MCF 10A (cell line): ENCODE measurements at regions not wholly inside any gene's neighbourhood (a gene's known extent, or its start where the extent isn't known, plus 50 kb on each side); places are given as distances from the start of the nearest gene placed in this dataset.

ENCODE experiments used
- BruUV-seq: library from RNA; stranded (reverse); fragments of 400-500 nt; replicated peaks from 2 replicates; lab custom pipeline; 2021; lab: Mats Ljungman, UMichigan
- CTCF ChIA-PET: fragments of 300-600 bp; sonication (Branson Sonifier 250); formaldehyde crosslinking; extraction: SDS; loops from one replicate; lab custom pipeline; 2021; ENCODE audit warnings: antibody characterized with exemption, inconsistent platforms; lab: Yijun Ruan, JAX
- POLR2A ChIA-PET: fragments of 300-600, 350-650 bp; sonication (Branson Sonifier 250); formaldehyde crosslinking; extraction: SDS; loops from one replicate; lab custom pipeline; 2020; ENCODE audit warnings: antibody characterized with exemption, inconsistent platforms; lab: Yijun Ruan, JAX
- DNase-seq: peaks from one replicate; pipeline ENCODE4 v3.0.0-alpha.2; 2018; ENCODE audit not compliant: unreplicated experiment
- H3K27ac Mint-ChIP-seq: one replicate; pipeline ENCODE4 v1.8.0; 2022; ENCODE audit warnings: mild to moderate bottlenecking, low read depth, mixed read lengths; ENCODE audit not compliant: unreplicated experiment
- H3K27me3 Mint-ChIP-seq: one replicate; pipeline ENCODE4 v1.8.0; 2022; ENCODE audit warnings: mixed read lengths; ENCODE audit not compliant: insufficient read depth, unreplicated experiment
- H3K36me3 Mint-ChIP-seq: one replicate; pipeline ENCODE4 v1.8.0; 2022; ENCODE audit warnings: mild to moderate bottlenecking, moderate library complexity, mixed read lengths; ENCODE audit not compliant: insufficient read depth, unreplicated experiment
- H3K4me1 Mint-ChIP-seq: one replicate; pipeline ENCODE4 v1.8.0; 2022; ENCODE audit warnings: mixed read lengths; ENCODE audit not compliant: insufficient read depth, unreplicated experiment
- H3K4me3 Mint-ChIP-seq: one replicate; pipeline ENCODE4 v1.8.0; 2022; ENCODE audit warnings: mild to moderate bottlenecking, moderate library complexity, mixed read lengths; ENCODE audit not compliant: unreplicated experiment
- H3K9me3 Mint-ChIP-seq: one replicate; pipeline ENCODE4 v1.8.0; 2022; ENCODE audit warnings: mixed read lengths; ENCODE audit not compliant: unreplicated experiment
- CTCF ChIP-seq: fragments of 200-600 bp; IDR thresholded peaks from one replicate; pipeline ENCODE4 v1.8.0; 2022; ENCODE audit warnings: antibody characterized with exemption, mild to moderate bottlenecking; ENCODE audit not compliant: unreplicated experiment
- intact Hi-C: fragments of 100-400 bp; cut with micrococcal nuclease; formaldehyde crosslinking; loops from 2 replicates; pipeline ENCODE4 v1.14.1; 2022

GRCh38 chr2:41040782-41041520 is 589.1 kb upstream of the SLC8A1 start:
- no peaks in the 10 kb centered on the region for H3K9me3 Mint-ChIP-seq

GRCh38 chr2:41042343-41042742 is 590.5 kb upstream of the SLC8A1 start:
- no peak for TF ChIP-seq CTCF
- no TSS peak for BruUV-seq
- Mint-ChIP-seq H3K27ac (no peak overlapping the region), H3K27me3 (no peaks in the 10 kb centered on the region), H3K4me3 (no peak overlapping the region), H3K36me3 (no peaks in the 10 kb centered on the region), H3K9me3 (no peaks in the 10 kb centered on the region), H3K4me1 (peaks cover 5% of the 10 kb centered on the region)
- intact Hi-C loops = no loop called here
- DNase-seq = peak; percentile 27
- ChIA-PET POLR2A (no interaction called here), CTCF (no interaction called here)

More at GRCh38 chr2:41040782-41041520, 589.1 kb upstream of the SLC8A1 start:
- Mint-ChIP-seq H3K36me3 (no peaks in the 10 kb centered on the region), H3K27ac (no peak overlapping the region), H3K4me1 (peaks cover 5% of the 10 kb centered on the region), H3K4me3 (no peak overlapping the region), H3K27me3 (no peaks in the 10 kb centered on the region)
- ChIA-PET CTCF (interaction anchor here (0.6 kb wide), 1 partner anchor 1267 kb away, joined by 5 read pairs; no protein-coding TSS in a partner anchor), POLR2A (no interaction called here)
- TF ChIP-seq CTCF = no peak
- DNase-seq = no peak
- BruUV-seq = no TSS peak
- intact Hi-C loops = no loop called here

- Mint-ChIP-seq H3K9me3 (no peaks in the 10 kb centered on the region), H3K4me3 (no peak overlapping the region), H3K27ac (no peak overlapping the region), H3K36me3 (no peaks in the 10 kb centered on the region), H3K27me3 (peaks cover 65% of the 10 kb centered on the region), H3K4me1 (no peaks in the 10 kb centered on the region)
- ChIA-PET POLR2A (no interaction called here), CTCF (no interaction called here)
- BruUV-seq = no TSS peak
- no peak for DNase-seq
- intact Hi-C loops = no loop called here
- no peak for TF ChIP-seq CTCF
Observed at GRCh38 chr2:41061356-41061755, 609.5 kb upstream of the SLC8A1 start.

GRCh38 chr2:41062336-41062735 is 610.4 kb upstream of the SLC8A1 start:
- ChIA-PET CTCF (no interaction called here), POLR2A (interaction anchor here (0.7 kb wide), 1 partner anchor 626 kb away, joined by 4 read pairs; no protein-coding TSS in a partner anchor)
- Mint-ChIP-seq H3K9me3 (no peaks in the 10 kb centered on the region), H3K4me1 (no peaks in the 10 kb centered on the region), H3K4me3 (no peak overlapping the region), H3K27me3 (peaks cover 66% of the 10 kb centered on the region), H3K36me3 (no peaks in the 10 kb centered on the region), H3K27ac (no peak overlapping the region)
- no peak for DNase-seq
- no TSS peak for BruUV-seq
- no peak for TF ChIP-seq CTCF
- intact Hi-C loops = no loop called here
